Natural killer cell treated with Interleukin-12 subunit alpha and Interleukin-12 subunit beta and Interleukin-15 and Interleukin-18, amount 100 ng/mL, for 72 hours (primary cell): ENCODE measurements at regions not wholly inside any gene's neighbourhood (a gene's known extent, or its start where the extent isn't known, plus 50 kb on each side); places are given as distances from the start of the nearest gene placed in this dataset.

Experiments used
- ATAC-seq, 2 donors: fragments of 150-1000 bp; cut with Tn5 transposase in 1 of 2; sonication (Bioruptor Pico), chemical (Tn5 transposase) in 1 of 2; 2 replicates each; pipeline ENCODE4 v1.10.0; 2021
- DNase-seq: peaks from one replicate; pipeline ENCODE4 v3.0.0; 2022; ENCODE audit warnings: low spot score
- H3K27ac Mint-ChIP-seq, 2 donors: 1 replicate in 1 of 2; 2 replicates in 1 of 2; pipeline ENCODE4 v1.8.0; 2022; ENCODE audit warnings: mixed read lengths in 2 of 2, mild to moderate bottlenecking in 1 of 2, moderate library complexity in 1 of 2
- H3K27me3 Mint-ChIP-seq, 2 donors: 1 replicate in 1 of 2; 2 replicates in 1 of 2; pipeline ENCODE4 v1.8.0; 2022; ENCODE audit warnings: mixed read lengths in 2 of 2
- H3K36me3 Mint-ChIP-seq: one replicate; pipeline ENCODE4 v1.8.0; 2022; ENCODE audit warnings: mixed read lengths
- H3K4me1 Mint-ChIP-seq, 2 donors: 1 replicate in 1 of 2; 2 replicates in 1 of 2; pipeline ENCODE4 v1.8.0; 2022; ENCODE audit warnings: low read depth in 2 of 2, mixed read lengths in 2 of 2, mild to moderate bottlenecking in 1 of 2
- H3K4me3 Mint-ChIP-seq: one replicate; pipeline ENCODE4 v1.8.0; 2022; ENCODE audit warnings: mixed read lengths
- H3K9me3 Mint-ChIP-seq: 2 replicates; pipeline ENCODE4 v1.8.0; 2022; ENCODE audit warnings: mixed read lengths

DNA sequence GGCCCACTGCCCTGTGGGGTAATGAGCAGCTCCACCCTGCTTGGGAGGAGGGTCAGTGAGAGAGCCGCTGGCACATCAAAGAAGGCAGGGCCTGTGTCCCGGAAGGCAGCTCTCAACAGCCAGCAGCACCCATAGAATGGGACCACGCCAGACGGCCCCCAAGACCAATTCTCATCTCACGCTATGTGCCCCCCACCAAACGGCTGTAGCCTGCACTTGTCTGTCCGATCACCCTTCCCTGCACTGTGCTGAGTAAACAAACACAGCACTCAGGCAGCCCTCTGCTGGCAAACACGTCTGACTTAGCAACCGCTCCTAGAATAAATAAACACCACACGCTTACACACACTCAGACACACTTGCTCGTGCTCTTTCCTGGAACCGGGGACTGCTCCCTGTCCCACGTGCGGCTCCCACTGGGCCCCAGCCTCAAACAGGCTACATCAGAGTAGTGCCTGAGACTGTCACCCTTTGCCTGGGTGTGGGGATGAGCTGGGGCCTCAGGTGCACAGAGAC lies 53.2 kb upstream of the CDON start:
- peak in 1 of 2 donors; percentile 2 for ATAC-seq
- Mint-ChIP-seq H3K27ac (no peak overlapping the region), H3K27me3 (no peaks in the 10 kb centered on the region), H3K4me1 (no peaks in the 10 kb centered on the region), H3K4me3 (no peak overlapping the region), H3K36me3 (no peaks in the 10 kb centered on the region), H3K9me3 (no peaks in the 10 kb centered on the region)
- DNase-seq = no peak

DNA sequence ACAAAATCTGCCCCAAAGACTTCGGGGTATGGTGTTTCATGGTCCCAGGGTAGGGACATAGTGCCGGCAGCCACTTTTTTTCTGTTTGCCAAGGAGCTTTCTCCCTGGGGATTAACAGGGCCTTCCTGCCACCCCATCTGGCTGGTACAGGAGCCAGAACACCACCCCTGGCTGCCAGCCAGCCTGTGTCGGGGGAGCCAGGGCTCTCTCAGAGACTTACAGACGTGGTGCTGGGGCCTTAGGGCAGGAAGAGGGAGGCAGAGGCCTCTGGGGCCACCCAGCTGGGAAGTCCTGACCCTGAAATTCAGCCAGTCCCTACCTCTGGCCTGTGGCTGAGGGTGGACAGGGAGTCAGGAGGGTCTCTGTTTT lies 52.4 kb upstream of the CDON start:
- H3K27me3 Mint-ChIP-seq = no peaks in the 10 kb centered on the region
- no peaks in the 10 kb centered on the region for H3K9me3 Mint-ChIP-seq
- ATAC-seq = no peak
- H3K27ac Mint-ChIP-seq = no peak overlapping the region
- H3K36me3 Mint-ChIP-seq = no peaks in the 10 kb centered on the region
- no peak for DNase-seq
- H3K4me3 Mint-ChIP-seq = no peak overlapping the region
- H3K4me1 Mint-ChIP-seq = no peaks in the 10 kb centered on the region

DNA sequence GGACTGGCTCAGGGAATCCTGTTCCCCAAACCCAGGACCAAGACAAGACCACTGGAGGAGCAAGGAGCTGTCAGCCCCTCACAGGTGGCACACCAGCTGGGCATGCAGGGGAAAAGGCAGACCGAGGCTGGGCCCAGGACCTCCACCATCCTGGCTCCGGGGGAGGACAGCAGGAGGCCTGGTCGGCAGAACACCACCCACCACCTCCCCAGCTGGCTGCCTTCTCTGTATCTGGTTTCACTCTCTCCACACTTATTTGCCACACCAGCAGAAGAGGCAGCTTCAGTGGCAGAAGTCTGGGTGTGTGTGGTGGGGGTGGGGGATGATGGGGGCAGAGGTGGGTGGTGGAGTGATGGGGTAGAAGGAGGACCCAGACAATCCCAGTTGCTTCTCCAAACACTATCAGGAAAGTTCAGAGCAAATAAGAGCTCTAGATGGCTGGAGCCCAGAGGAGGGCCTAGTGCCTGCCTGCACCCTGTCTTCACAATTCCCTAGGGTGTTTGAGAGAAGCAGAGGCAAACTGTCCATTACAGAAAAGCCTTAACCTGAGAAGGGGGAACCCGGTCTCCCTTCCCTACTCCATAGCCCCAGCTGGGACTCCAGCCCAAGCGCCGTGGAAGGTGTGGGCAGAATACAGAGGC lies 51.9 kb upstream of the CDON start:
- Mint-ChIP-seq H3K27me3 (no peaks in the 10 kb centered on the region), H3K4me3 (no peak overlapping the region), H3K27ac (no peak overlapping the region), H3K4me1 (no peaks in the 10 kb centered on the region), H3K9me3 (no peaks in the 10 kb centered on the region), H3K36me3 (no peaks in the 10 kb centered on the region)
- DNase-seq = no peak
- ATAC-seq = no peak

DNA sequence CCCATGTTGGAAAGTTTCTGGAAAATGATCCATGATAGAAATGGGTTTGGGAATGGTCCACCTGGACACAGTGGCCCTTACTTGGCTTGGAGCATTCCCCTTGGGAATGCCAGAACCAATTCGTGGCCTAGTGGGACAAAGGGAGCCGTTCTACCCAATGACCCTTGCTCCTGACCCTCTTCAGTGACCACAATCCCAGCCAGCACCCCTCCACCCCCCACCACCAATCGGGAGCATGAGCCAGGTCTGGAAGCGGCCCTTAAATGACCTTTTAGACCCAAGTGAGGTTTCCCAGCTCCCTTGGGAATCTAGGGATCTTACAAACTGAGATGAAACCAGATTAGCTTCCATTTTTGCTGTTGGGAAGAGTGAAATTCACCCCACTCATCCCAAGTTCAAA lies 51.3 kb upstream of the CDON start:
- no peak overlapping the region for H3K27ac Mint-ChIP-seq
- H3K4me1 Mint-ChIP-seq = no peaks in the 10 kb centered on the region
- H3K4me3 Mint-ChIP-seq = no peak overlapping the region
- DNase-seq = no peak
- no peaks in the 10 kb centered on the region for H3K27me3 Mint-ChIP-seq
- ATAC-seq = no peak
- no peaks in the 10 kb centered on the region for H3K9me3 Mint-ChIP-seq
- no peaks in the 10 kb centered on the region for H3K36me3 Mint-ChIP-seq

DNA sequence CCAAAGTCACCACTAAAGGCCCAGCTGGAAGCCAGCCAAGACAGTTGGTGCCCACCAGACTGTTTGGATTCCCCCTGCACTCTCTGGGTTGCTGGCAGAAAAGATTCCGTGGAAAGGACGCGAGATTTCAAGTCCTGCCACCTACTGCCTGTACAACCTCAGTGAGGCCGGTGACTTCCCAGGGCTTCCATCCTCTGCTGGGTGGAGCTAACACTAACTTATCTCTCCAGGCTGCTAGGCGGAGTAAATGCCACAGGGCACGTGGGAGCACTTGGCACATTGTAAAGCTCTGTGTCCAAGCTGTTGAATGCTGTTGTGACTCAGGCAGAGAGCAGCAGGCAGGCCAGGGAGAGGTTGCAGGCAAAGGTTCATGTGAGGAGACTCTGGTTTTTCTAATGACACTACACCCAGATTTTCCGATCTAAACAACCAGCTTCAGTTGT lies 50.9 kb upstream of the CDON start:
- no peak for ATAC-seq
- Mint-ChIP-seq H3K36me3 (no peaks in the 10 kb centered on the region), H3K27ac (no peak overlapping the region), H3K4me3 (no peak overlapping the region), H3K4me1 (no peaks in the 10 kb centered on the region), H3K9me3 (no peaks in the 10 kb centered on the region), H3K27me3 (no peaks in the 10 kb centered on the region)
- no peak for DNase-seq

DNA sequence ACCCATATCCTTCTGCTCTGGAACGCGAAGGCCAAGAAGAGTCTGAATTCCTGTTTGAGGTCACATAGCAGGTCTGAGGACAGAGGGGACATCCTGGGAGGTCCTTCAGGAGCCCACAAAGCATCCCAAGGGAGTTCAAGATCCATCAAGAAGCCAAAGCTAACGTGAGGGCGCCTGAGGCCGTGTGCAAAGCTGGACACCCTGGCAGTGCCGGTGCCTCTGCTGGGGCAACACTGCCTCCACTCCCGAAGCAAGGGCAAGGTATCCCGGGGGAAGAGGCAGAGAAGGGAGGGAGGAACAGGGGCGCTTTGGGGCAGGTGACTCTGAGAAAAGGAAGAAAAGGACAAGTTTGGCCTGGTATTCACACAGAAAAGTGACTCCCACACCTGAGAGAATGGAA lies 50.3 kb upstream of the CDON start:
- ATAC-seq = no peak
- H3K27me3 Mint-ChIP-seq = no peaks in the 10 kb centered on the region

DNA sequence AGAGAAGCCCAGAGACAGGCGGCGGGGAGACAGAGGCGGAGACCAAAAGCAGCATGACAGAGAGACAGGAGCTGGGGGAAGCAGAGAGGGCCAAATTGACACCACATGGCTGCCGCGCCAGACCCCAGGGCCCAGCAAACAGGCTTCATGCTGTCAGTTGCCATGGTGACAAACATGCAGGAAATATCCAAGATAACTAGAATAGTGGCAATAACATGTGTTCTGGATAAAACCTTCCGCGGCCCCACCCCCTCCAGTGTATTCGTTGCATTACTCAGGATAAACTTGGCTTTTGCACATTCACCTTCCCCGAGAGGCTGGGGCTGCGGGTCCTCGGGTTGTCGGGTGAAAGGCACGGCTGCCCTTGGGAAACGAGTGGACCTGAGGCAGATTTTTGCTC lies 49.9 kb upstream of the CDON start:
- Mint-ChIP-seq H3K36me3 (no peaks in the 10 kb centered on the region), H3K9me3 (no peaks in the 10 kb centered on the region), H3K27me3 (no peaks in the 10 kb centered on the region), H3K4me3 (no peak overlapping the region), H3K4me1 (no peaks in the 10 kb centered on the region), H3K27ac (no peak overlapping the region)
- no peak for ATAC-seq
- DNase-seq = no peak

More for the DNA sequence above, 50.3 kb upstream of the CDON start:
- Mint-ChIP-seq H3K36me3 (no peaks in the 10 kb centered on the region), H3K27ac (no peak overlapping the region), H3K9me3 (no peaks in the 10 kb centered on the region), H3K4me1 (no peaks in the 10 kb centered on the region), H3K4me3 (no peak overlapping the region)
- no peak for DNase-seq
